ENCODE measurements at regions not wholly inside any gene's neighbourhood (a gene's known extent, or its start where the extent isn't known, plus 50 kb on each side); places are given as distances from the start of the nearest gene placed in this dataset.

DNA sequence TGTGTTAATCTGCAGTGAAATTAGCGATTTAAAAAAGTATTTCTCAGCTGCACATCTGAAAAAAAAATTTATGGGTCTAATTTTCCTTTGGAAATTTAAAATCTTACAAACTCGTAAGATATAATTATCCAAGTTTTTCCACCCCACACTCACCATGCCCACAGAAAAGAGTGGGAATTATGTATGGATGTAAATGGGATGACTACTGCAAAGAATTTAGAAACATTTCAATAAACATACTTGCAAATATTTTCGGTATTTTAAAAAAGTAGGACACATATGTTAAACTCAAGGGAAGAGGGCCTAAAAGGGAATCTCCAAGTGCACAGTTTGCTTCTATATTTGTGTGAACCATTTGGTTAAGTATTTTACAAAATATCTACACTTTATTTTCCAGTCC lies 1039.9 kb upstream of the POU3F3 start:
- no peak for FAIRE-seq

DNA sequence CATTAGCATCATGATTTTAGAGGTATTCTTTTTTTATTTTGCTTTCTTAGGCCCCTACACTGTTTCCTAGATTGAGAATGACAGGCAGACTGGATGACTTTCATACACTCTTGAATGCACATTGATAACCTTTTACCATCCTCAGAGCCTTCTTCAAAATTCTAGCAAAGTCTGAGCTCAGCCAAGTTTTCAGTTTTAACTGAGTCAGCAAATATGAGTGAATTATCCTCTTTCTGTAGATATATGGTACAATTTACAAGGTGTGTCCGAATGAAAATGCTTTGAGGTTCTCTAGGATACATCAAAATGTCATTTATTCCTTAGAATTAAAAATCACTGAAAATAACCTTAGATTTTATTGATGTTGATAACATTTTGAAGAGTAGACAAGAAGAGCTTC lies 1038.2 kb upstream of the POU3F3 start:
- FAIRE-seq = no peak

DNA sequence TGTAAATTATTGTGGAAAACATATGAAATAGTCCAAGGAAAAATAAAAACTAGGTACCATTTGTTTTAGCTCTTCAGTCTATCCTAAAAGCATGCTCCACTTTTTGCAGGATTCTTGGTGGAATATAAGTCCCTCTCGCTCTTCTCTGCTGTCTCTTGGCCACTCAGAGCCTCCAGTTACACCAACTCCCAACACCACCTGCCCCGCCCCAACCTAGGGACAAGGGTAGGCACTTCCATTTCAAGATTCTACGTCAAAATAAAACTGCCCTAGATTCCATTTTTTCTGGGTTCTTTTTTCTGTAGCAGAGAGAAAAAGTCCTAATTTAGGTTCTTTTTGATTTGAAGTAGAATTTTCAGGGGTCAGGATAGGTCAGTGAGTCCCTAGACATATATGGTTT lies 1036.2 kb upstream of the POU3F3 start:
- FAIRE-seq = no peak

DNA sequence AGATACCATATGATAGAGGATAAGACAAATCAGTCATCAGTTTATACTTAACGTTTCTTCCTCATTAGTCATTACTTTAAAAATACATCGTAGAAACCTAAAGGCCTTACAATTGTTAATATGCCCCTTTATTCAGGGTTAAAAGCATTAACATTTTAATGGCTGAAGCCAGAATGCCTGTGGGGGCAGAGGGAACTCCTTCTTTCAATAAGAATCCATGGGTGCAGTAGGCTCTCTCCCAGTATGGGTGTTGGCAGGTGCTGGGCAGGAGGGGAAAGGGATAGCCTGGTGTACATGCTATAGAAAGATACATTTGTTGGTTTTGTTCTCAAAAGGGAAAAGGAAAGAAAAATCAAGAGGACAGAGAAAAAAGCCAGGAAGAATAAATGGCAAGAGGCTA lies 1035.7 kb upstream of the POU3F3 start:
- FAIRE-seq = no peak

DNA sequence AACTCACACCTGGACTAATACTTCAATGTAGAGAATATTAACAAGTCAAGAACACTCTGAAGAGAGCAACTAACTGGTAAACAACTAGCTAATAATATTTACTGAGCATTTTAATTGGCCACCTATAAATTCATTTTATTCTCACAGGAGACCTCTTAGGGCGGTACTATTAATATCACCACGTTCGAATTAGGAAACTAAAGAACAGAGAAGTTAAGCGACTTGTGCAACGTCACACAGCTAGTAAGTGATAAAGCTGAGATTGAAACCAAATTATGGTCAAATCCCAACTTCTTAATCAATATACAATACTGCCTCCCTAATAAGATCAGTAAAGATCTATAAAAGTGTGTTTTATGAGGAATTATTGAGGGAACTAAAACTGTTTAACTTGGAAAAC lies 1034.3 kb upstream of the POU3F3 start:
- FAIRE-seq = no peak

DNA sequence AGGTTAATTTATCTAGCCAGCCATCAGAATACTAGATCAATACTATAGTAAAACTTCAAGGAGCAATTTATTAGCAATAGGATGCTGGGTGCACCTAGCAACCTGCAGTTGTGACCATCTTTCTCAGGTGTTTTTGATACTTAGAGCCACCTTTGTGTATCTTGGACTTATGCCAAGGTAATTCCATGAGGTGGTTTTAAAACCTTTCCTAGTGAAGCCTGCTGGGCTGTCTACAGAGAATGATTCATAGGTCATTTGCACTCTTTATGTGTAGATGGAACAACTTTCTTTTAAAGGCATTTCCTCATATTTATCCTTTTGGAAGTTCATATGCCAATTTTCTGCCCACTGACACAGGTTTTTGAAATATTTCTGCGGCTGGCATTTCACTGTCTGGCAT lies 1030.1 kb upstream of the POU3F3 start:
- no peak for FAIRE-seq

DNA sequence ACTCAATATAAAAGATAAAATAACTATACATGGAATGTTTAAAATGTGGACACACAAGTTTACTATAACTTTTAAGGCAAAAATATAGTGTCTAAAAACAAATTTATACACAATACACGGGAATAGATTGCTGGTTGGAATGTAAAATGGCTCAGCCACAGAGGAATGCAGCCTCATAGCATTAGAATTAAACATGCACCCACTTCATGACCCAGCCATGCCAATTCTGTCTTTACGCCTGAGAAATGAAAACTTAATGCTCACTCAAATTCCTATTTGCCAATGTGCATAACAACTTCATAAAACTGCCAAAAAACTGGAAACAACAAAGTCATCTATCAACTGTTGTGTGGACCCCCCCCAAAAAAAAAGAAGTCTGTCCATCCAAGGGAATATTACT lies 1006.6 kb upstream of the POU3F3 start:
- FAIRE-seq = no peak

DNA sequence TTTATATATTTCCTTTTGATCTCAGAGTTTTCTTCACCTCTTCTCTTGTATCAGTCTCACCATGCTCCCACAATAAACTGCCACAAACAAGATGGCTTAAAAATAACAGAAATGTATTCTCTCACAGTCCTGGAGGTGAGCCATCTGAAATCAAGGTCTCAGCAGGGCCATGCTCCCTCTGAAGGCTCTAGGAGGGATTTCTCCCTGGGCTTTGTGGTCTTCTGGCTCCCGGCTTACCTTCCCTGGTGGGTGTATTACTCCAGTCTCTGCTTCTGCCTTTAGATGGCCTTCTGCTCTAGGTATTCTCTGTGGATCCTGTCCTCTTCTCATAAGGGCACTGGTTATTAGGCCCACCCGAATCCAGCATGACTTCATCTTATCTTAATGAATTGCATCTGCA lies 994.7 kb upstream of the POU3F3 start:
- FAIRE-seq = no peak

DNA sequence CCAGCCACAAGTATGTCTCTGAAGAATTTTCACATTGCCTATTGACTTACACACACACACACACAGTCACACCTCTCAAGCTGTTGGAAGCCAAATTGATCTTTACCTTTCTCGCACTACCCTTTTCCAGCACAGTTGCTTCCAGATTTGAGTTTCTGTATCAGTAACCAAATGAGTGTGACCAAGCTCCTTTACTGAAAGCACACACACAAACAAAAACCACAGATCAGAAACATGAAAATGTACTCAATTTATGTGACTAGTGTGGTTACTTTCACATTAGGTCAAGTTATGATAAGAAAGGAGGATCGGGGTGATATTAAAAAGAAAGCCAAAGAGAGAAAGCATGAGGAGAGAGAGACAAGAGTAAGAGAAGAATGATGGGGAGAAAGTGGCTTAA lies 993.9 kb upstream of the POU3F3 start:
- FAIRE-seq = no peak

DNA sequence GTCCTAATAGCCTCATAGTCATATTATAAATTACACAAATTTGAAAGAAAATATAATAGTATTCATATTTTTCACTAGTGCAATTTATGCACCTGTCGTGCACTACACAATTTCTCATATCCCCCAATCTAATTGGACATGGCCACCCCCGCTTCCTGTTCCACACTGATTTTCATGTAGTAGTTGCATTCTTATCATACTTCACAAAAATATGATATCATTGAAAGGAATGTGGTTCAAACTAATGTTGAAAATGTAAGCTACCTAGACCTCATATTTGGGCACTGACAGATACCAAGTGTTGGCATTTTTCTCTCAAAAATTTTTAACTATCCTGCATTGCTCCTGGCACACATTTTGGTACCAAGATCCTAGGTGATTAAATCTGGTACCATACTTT lies 985.5 kb upstream of the POU3F3 start:
- FAIRE-seq = no peak

DNA sequence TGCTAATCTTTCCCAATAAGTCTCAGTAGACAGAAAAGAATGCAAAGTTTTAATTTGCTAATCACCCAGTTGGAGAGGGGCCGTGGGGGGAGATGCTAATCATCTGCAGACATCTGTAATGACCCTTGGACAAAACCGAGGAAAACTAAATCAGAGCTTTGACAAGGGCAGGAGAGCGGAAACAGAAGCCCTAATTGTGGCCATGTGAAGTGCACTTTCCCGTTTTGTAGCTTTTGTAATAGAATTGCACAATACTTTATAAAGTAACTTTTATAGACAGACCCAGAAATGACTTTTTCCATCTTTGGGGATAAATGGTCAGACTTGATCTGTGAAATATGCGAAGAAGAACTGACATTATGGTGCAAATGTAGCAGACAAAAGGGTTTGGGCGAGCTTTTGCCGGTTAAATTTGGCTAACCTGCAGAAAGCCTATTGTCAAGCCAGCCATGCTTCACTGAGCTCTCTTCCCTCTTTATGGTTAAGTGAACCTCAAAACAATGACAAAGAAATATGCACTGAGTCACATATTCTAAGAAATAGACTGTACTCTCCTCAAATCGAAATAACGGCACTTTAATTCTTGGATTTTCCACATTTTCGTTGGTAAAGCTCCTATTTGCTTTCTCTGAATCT lies 980.1 kb upstream of the POU3F3 start:
- FAIRE-seq = no peak

DNA sequence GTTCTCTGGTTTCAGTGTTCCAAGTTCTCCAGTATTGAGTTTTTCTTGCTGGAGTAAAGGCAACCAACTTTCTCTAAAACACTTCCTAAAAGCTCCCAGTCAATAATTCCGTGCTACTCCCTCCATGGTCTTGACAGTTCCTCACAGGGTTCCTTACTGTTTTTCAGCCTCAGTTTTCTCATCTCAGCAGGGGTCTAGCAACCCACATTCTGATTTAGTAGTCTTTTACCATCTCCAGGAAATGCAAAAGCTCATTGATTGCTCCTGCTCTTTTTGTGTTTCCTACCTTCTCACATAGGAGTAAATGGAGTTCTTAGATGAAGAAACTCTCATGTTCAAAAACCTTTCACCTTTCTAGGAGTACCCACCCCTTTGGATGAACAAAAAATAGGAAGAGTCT lies 978.8 kb upstream of the POU3F3 start:
- FAIRE-seq = no peak

DNA sequence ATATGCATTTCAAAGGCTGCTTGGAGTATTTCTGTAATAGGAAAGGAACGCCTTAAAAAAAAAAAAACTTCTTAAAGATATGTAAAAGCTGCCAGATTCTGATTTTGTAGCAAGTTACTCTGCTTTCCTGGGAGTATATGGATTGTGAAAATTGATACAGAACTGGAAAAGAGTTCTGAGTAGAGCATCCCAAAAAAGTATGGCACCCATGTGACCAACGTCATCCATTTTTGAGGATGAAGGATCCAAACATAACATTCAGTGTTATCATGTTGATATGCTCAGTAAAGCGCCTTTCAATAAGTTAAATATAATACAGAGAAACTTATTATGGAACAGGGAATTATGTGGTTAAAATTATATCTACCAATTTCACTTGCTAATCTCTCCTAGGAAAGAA lies 978.4 kb upstream of the POU3F3 start:
- no peak for FAIRE-seq

DNA sequence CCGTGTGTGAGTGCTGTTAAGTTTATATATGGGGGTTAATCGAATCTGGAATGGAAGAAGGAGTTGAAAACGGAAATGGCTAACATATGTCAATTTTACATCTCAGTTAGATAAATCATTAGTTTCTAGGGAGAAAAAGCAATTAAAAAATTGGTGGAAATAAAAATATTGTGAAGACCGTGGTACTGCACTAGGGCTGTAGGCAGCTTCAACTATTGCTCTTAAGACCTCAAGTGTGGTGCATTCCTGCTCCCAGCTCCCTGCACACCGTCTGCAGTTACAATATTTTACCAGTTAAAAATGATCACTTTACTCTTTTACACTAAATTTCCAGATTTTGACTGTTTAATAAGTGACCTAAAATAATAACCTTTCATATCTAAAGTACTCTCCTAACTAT lies 977.3 kb upstream of the POU3F3 start:
- no peak for FAIRE-seq

DNA sequence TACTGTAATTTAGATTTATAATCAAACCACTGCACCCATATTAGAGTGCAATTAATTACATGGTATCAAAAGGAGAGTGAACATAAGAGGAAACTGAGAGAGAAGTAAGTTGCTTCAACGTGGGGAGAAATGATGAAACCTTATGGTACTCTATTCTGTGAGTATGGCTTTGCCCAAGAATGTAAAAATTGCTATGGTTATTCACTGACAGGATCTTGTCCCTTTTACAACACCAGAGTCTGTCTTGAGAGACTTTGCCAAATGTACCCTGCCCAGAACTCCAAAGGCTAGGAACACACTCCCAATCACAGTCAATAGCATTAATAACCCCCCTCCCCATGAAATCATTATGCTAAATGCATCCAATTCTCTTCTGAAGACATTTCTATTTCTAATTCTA lies 974.8 kb upstream of the POU3F3 start:
- FAIRE-seq = no peak

DNA sequence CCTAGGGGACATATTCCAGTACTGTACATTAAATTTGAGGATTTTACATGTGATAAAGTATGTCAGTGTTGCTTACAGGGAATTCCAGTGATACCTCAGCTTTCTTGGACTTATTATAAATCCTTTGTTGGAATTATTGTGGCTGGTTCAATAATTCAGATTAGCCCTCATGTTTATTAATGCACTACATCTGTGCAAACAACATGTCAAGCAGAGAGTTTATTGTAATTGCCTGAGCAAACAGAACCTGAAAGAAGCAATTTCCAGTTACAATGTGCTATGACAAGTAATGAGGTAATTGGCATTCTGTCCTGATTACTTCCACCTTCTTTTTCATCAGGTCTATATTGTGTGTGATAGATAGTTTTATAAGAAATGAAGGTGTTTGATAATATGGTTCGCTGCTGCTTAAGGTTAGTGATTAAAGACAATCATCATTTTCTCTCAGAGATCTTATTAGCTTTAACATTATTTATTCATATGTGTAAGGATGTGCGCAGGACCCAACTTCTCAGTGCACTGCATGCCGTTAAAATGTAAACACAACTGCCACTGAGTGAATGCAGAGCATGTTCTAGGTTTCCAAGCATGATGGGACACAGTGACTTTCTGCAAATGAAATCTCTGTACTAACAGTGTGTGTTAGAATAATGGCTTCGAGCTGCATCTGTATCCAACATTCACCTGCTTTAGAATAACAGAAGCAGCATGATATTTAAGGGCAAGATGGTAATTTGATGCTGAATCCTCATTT lies 973.7 kb upstream of the POU3F3 start:
- FAIRE-seq = no peak

DNA sequence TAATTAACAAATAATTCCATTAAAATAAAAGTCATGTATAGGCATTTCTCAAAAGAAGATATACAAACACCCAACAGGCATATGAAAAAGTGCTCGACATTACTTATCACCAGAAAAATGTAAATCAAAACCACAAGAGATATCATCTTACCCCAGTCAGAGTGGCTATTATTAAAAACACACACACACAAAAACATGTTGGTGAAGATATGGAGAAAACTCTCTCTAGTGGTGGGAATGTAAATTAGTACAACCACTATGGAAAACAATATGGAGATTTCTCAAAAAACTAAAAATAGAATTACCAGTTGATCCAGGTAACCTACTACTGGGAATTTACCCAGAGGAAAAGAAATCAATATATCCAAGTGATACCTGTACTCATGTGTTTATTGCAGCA lies 966.3 kb upstream of the POU3F3 start:
- FAIRE-seq = no peak

DNA sequence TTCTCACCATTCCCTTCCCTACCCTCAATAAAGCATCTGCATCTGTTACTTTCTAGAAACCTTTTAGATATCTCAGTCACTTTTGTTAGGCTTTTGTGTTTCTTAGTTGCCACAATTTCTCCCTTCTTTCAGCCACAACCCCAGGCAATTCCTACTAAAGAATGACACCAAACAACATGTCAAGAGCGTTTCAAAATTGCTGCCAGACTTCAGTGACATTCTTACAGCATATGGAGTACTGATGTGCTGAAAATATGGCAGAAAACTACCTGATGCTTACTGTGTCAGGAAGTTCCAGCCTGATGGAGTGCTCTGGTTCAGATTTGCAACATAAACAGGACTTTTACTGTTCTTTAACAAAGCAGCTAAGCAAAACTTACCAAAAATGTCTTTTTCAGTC lies 957.7 kb upstream of the POU3F3 start:
- FAIRE-seq = no peak

DNA sequence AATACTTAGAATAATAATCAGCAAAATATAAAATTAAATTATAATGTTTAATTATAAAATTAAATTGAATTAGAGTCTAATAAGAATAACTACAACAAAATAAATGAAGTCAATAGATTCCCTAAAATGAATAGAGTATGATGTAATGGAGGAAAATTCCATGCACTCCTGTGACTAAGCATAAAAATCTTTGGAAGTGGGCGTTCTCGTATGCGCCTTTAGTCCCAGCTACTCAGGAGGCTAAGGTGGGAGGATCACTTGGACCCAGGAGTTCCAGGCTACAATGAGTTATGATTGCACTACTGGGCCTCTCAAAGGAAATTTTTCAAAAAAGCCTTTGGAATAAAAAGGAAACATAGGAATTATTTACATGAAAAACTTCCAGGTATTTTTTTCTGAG lies 955.4 kb upstream of the POU3F3 start:
- no peak for FAIRE-seq

DNA sequence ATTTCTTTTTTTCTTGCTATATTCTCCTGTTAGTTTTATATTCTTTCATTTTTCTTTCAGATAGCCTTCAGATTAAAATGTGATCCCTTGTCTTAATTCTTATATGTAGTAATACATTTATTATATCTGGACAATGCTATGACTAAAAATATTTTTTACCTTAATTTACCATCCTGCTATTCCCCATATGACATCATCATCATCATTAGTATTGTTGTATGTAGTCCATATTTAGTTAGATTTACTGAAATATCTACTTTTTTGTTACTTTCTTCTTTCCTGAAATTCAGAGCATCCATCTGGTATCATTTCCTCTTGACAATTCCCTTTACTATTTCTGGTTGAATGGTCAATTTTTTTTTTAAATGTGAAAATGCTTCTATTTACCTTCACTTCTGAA lies 951.6 kb upstream of the POU3F3 start:
- FAIRE-seq = no peak

DNA sequence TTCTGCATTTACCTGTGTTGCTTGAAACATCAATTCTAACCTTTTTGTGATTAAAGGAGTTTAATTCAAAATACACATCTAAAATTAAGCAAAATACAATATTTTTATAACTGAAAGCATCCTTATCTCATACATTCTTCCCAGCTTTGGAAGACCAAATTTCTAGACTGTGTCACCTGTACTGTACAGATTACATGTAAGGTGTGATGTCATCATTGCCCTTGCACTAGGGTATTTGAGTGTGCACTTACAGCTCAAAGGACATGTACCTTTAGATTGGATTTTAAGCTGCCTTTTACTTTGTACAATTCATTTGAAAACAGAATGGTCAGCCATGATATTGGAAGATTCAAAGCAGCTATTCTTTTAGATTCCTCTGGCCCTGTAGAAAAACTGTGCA lies 932.8 kb upstream of the POU3F3 start:
- no peak for FAIRE-seq

DNA sequence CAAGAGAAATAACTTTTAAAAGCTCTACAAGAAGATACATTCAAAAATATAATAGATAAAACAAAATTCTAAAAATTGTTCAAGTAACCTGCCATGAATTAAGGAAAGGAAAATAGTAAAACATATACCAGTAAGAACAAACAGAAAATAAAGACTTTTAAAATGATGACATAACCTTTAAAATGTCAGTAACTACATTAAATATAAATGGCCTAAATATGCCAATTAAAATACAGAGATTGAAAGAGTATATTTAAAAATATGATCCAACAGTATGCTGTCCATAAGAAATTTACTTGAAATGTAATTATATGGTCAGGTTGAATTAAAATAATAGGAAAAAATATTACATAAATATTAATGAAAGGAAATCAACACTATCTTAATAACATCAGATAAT lies 911.7 kb upstream of the POU3F3 start:
- FAIRE-seq = peak; percentile 21

DNA sequence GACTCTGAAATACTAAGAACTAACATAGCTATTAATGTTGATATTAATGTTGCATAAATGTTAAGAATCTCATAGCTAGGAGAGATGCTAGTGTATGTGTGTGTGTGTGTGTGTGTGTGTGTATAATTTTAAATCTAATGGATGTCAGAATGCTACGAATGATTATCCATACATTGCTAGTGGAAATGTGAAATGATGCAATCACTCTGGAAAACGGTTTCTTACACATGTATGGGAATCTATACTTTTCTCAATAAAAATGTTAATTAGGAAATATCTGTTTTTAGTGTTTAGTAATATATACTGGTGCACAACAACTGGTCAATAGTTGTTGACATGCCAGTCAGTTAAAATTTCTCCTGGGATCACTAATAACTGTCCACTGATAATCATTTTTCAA lies 908.8 kb upstream of the POU3F3 start:
- FAIRE-seq = no peak

DNA sequence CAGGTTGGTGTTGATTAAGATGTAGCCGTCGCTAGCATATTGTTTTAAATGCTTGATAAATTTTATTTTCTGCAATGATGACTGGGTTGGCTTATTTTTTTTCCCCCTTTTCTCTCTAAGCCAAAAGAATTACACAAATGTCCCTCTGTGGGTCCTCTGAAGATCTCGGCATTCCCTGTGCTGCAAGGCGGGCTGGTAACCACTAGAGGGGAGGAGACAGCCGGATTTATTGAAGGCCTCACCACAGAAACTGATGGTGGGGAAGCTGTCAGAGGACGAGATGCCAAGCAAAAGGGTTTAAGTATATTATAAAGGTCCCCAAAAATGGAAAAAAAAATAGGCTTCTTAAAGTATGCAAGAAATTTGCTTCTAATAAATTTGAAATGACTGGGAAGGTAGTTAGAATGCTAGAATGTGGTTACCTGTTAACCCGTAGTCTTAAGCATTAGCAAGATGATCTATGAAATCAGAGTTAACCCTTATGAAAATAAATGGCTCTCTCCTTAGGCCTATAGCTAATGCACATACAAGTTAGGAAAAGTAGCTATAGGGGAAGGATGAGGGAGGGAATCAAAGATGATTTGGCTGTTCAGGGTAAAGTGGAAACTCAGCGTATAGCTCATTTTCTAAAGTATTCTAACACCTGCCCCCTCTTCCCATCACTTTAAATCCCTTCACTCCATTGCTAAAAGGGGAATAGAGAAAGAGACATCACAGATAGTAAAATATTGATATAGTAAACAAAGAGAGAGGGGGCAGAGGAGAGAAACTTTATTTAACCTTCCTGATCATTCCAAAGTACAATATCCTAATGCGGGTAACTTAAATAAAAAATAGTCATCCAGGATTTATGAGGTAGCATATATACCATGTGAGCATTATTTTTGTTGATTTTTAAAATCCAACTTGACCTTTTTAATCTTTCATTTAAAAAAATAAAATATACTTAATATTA lies 894.5 kb upstream of the POU3F3 start:
- peak; percentile 59 for FAIRE-seq
